Tibial artery (tissue), 4 donors: ENCODE measurements at regions not wholly inside any gene's neighbourhood (a gene's known extent, or its start where the extent isn't known, plus 50 kb on each side); places are given as distances from the start of the nearest gene placed in this dataset.

Experiments used
- DNase-seq, 2 donors: peaks; one replicate each; pipeline ENCODE4 v3.0.0-alpha.2; 2019
- H3K27ac ChIP-seq, 2 donors: fragments of 200-600 bp; sonication (generic) in 1 of 2; 1 replicate in 1 of 2; 2 replicates in 1 of 2; pipeline ENCODE4 v1.5.1; 2018 to 2019; ENCODE audit warnings: mild to moderate bottlenecking in 1 of 2
- H3K27me3 ChIP-seq, 2 donors: fragments of 200-600 bp; sonication (generic) in 1 of 2; one replicate each; pipeline versions ENCODE4 v1.5.1 to v1.6.0; 2016 to 2019
- H3K36me3 ChIP-seq, 3 donors: fragments of 200-600 bp; sonication (generic) in 2 of 3; one replicate each; pipeline ENCODE4 v1.5.1; 2016 to 2019; ENCODE audit warnings: mild to moderate bottlenecking in 2 of 3
- H3K4me1 ChIP-seq, 4 donors: fragments of 200-600 bp; sonication (generic) in 2 of 4; 1 replicate in 3 of 4; 2 replicates in 1 of 4; pipeline ENCODE4 v1.5.1; 2016 to 2019
- H3K4me3 ChIP-seq, 2 donors: fragments of 200-600 bp; sonication (generic) in 1 of 2; 1 replicate in 1 of 2; 2 replicates in 1 of 2; pipeline ENCODE4 v1.5.1; 2018 to 2019; ENCODE audit warnings: mild to moderate bottlenecking in 2 of 2
- H3K9me3 ChIP-seq, 3 donors: fragments of 200-600 bp; sonication (generic) in 1 of 3; one replicate each; pipeline ENCODE4 v1.5.1; 2016 to 2019
- intact Hi-C: fragments of 100-400 bp; cut with DNase I; formaldehyde crosslinking; loops from one replicate; pipeline ENCODE4 v1.15.0; 2023; ENCODE audit warnings: low total_unique reads
- TF ChIP-seq, protein P1 (sequence below), 2 experiments: fragments of 200-600 bp in 1 of 2; fragments of 450-650 bp in 1 of 2; IDR thresholded peaks; one replicate each; pipeline ENCODE4 v1.5.1; 2017 to 2019; ENCODE audit warnings: antibody characterized with exemption in 2 of 2, mild to moderate bottlenecking in 1 of 2, moderate library complexity in 1 of 2

DNA sequence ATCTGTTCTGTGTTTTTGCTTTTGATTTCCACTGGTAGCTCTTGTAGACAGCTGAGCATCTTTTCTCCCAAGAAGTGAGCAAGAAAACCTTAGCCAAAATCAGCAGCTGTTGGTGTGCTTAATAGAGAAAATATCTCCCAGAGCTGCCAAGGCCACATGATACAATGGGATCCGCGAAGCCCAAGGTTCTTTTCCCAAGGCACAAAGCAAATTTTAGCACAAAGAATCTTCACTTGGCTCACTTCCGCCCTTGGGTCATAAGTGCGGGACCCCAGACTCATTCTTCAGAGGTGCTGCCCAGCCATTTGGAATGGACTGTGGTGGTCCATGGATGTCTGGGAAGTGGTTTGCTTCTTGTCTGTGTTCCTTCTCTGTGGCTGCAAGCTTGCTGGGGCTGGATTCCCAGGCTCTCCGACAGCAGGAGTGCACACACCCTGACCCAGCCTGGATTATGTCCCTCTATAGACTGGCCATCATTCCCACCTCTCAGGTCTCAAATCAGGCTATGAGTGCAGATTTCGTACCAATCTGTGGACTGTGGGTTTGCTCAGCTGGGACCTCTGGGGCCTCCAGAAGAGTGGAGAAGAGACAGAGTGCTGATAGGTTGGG lies 93.0 kb upstream of the TMEM72 start:
- Histone ChIP-seq H3K27ac (no peak overlapping the region), H3K36me3 (no peaks in the 10 kb centered on the region), H3K4me1 (no peaks in the 10 kb centered on the region), H3K9me3 (no peaks in the 10 kb centered on the region), H3K27me3 (no peaks in the 10 kb centered on the region), H3K4me3 (no peak overlapping the region)
- DNase-seq, result no peak
- intact Hi-C loops, result no loop called here
- TF ChIP-seq, protein P1, sequence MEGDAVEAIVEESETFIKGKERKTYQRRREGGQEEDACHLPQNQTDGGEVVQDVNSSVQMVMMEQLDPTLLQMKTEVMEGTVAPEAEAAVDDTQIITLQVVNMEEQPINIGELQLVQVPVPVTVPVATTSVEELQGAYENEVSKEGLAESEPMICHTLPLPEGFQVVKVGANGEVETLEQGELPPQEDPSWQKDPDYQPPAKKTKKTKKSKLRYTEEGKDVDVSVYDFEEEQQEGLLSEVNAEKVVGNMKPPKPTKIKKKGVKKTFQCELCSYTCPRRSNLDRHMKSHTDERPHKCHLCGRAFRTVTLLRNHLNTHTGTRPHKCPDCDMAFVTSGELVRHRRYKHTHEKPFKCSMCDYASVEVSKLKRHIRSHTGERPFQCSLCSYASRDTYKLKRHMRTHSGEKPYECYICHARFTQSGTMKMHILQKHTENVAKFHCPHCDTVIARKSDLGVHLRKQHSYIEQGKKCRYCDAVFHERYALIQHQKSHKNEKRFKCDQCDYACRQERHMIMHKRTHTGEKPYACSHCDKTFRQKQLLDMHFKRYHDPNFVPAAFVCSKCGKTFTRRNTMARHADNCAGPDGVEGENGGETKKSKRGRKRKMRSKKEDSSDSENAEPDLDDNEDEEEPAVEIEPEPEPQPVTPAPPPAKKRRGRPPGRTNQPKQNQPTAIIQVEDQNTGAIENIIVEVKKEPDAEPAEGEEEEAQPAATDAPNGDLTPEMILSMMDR (IDR thresholded peaks at IDR 0.05), result no peak

DNA sequence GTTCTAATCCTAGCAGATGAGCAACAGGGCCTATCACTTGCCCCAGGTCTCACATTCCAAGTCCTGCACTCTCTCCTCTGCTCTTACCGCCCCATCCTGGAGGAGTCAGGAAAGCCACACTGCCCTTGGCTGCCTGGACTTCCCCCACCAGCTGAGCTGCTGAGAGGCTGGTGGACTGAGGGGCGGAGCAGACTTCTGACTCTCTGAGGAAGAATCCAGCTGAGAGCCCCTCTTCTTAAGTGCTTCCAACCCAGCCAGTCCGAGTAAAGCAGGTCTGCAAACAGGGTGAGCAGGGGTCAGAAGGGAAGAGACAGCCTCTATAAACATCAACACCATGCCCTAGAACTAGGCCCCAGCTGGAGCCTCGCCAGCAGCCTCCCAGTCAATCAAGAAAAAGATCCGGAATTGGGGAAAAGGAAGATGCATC lies 92.4 kb upstream of the TMEM72 start:
- Histone ChIP-seq H3K4me1 (no peaks in the 10 kb centered on the region), H3K9me3 (no peaks in the 10 kb centered on the region), H3K27me3 (no peaks in the 10 kb centered on the region), H3K36me3 (no peaks in the 10 kb centered on the region), H3K4me3 (no peak overlapping the region), H3K27ac (no peak overlapping the region)
- no peak for DNase-seq
- TF ChIP-seq, protein P1 (IDR thresholded peaks at IDR 0.05), result no peak
- intact Hi-C loops, result no loop called here

DNA sequence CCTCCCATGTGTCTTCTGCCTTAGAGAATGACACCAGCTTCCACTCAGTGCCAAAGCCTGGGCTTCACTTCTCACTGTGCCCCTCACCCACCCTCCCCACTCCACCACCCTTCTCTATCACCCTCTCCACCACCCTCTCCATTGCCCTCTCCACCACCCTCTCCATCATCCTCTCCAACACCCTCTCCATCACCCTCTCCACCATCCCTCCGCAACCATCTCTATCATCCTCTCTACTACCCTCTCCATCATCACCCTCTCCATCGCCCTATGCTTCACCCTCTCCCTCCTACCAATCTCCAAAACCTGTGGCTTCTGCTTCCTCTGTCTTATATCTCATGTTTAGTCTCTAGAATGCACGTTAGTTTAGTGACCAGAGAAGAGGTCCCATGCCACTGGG lies 91.0 kb upstream of the TMEM72 start:
- no peak overlapping the region for H3K27ac ChIP-seq
- no peaks in the 10 kb centered on the region for H3K4me1 ChIP-seq
- no peaks in the 10 kb centered on the region for H3K27me3 ChIP-seq
- no peak for DNase-seq
- H3K36me3 ChIP-seq, result no peaks in the 10 kb centered on the region
- no peak overlapping the region for H3K4me3 ChIP-seq
- intact Hi-C loops, result no loop called here
- TF ChIP-seq, protein P1 (IDR thresholded peaks at IDR 0.05), result no peak
- no peaks in the 10 kb centered on the region for H3K9me3 ChIP-seq

DNA sequence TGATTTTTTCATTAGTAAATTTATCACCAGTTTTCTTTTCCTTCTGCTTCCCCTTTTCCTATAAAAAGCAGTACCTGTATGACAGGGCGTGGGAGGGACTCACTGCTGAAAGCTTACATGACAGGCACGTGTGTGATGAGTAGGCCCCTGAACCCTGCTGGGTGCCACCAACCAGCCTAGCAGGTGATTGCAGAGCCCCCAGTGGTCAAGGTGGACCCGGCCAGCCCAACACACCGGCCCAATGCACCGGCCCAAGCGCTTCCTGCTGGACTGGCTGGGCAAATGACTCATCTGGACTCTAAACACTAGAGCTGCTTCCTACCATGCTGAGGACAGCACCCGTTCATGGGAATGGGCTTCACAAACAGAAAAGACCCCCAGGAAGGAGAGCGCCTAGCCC lies 89.8 kb upstream of the TMEM72 start:
- Histone ChIP-seq H3K27me3 (no peaks in the 10 kb centered on the region), H3K36me3 (no peaks in the 10 kb centered on the region), H3K4me1 (no peaks in the 10 kb centered on the region), H3K4me3 (no peak overlapping the region), H3K27ac (no peak overlapping the region), H3K9me3 (no peaks in the 10 kb centered on the region)
- intact Hi-C loops, result no loop called here
- TF ChIP-seq, protein P1 (IDR thresholded peaks at IDR 0.05), result no peak
- DNase-seq, result no peak

DNA sequence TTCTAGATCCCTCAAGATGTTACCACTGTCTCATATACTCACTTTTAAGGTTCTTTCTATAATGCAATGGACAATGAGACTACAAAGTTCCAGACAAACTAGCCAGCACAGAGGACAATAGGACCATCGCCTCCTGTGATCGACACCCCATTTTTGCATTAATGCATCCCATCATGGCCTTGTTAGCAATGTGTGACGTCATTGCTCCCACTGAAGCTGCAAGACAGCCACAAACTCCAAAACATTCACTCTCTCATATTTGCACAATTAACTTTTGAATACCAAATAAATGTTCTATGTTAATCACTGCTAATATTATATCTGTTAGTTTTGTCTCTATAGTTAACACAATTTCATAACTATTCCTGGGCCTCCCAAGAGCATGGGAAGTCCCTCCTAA lies 88.8 kb upstream of the TMEM72 start:
- no peak for DNase-seq
- Histone ChIP-seq H3K27ac (no peak overlapping the region), H3K9me3 (no peaks in the 10 kb centered on the region), H3K4me1 (no peaks in the 10 kb centered on the region), H3K36me3 (no peaks in the 10 kb centered on the region), H3K27me3 (no peaks in the 10 kb centered on the region), H3K4me3 (no peak overlapping the region)
- TF ChIP-seq, protein P1 (IDR thresholded peaks at IDR 0.05), result no peak
- intact Hi-C loops, result no loop called here

DNA sequence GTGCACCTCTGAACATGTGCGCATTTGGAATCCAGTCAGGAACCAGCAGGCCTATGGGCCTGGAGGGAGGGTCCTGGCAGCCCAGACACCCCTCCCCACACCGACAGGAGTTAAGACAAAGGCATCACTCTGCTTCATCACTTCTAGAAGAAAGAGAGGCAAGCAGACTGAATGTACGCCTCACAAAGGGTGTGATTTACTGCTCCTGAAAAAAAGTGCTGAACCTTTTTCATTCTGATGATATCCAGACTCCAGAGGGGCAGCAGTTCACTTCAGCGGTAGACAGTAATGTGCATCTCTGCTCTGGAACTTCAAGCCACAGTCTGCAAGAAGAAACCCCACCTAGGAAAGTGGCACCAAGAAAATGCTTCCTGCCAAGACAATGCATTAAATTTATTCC lies 88.2 kb upstream of the TMEM72 start:
- no peak overlapping the region for H3K4me3 ChIP-seq
- TF ChIP-seq, protein P1 (IDR thresholded peaks at IDR 0.05), result no peak
- H3K27ac ChIP-seq, result no peak overlapping the region
- intact Hi-C loops, result no loop called here
- no peak for DNase-seq
- no peaks in the 10 kb centered on the region for H3K4me1 ChIP-seq
- no peaks in the 10 kb centered on the region for H3K9me3 ChIP-seq
- H3K27me3 ChIP-seq, result no peaks in the 10 kb centered on the region
- no peaks in the 10 kb centered on the region for H3K36me3 ChIP-seq
